22Rv1 (cell line): ENCODE measurements at regions not wholly inside any gene's neighbourhood (a gene's known extent, or its start where the extent isn't known, plus 50 kb on each side); places are given as distances from the start of the nearest gene placed in this dataset.

Experiments
- ZFX ChIP-seq: fragments of 450-650 bp; IDR thresholded peaks from 2 replicates; pipeline ENCODE4 v1.6.1; 2017; ENCODE audit warnings: antibody characterized with exemption, borderline replicate concordance
- TF ChIP-seq, protein P1 (sequence below): fragments of 450-650 bp; IDR thresholded peaks from 2 replicates; pipeline ENCODE4 v1.5.1; 2017; ENCODE audit warnings: mild to moderate bottlenecking

GRCh38 chr3:159925248-159925647 lies 63.4 kb upstream of the IL12A start:
- TF ChIP-seq, protein P1, sequence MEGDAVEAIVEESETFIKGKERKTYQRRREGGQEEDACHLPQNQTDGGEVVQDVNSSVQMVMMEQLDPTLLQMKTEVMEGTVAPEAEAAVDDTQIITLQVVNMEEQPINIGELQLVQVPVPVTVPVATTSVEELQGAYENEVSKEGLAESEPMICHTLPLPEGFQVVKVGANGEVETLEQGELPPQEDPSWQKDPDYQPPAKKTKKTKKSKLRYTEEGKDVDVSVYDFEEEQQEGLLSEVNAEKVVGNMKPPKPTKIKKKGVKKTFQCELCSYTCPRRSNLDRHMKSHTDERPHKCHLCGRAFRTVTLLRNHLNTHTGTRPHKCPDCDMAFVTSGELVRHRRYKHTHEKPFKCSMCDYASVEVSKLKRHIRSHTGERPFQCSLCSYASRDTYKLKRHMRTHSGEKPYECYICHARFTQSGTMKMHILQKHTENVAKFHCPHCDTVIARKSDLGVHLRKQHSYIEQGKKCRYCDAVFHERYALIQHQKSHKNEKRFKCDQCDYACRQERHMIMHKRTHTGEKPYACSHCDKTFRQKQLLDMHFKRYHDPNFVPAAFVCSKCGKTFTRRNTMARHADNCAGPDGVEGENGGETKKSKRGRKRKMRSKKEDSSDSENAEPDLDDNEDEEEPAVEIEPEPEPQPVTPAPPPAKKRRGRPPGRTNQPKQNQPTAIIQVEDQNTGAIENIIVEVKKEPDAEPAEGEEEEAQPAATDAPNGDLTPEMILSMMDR, result no peak
- no peak for TF ChIP-seq ZFX
